Chondrocyte (in vitro differentiated cells): ENCODE measurements at regions not wholly inside any gene's neighbourhood (a gene's known extent, or its start where the extent isn't known, plus 50 kb on each side); places are given as distances from the start of the nearest gene placed in this dataset.
A peak's percentile ranks its signal among the peaks of the same experiment; 100 is the strongest.
"Not testable (repeated sequence)": the region's sequence is repeated elsewhere in the genome, so short reads cannot be mapped to it uniquely, and the experiment has no call there.

Source experiments
- DNase-seq: peaks from one replicate; pipeline ENCODE4 v3.0.0; 2021; ENCODE audit warnings: mixed read lengths, low spot score
- H3K27ac Mint-ChIP-seq: one replicate; pipeline ENCODE4 v1.8.0; 2021; ENCODE audit warnings: mild to moderate bottlenecking, moderate library complexity, mixed read lengths; ENCODE audit not compliant: unreplicated experiment
- H3K27me3 Mint-ChIP-seq: 2 replicates; pipeline ENCODE4 v1.8.0; 2021; ENCODE audit warnings: low read depth, mixed read lengths
- H3K36me3 Mint-ChIP-seq: 2 replicates; pipeline ENCODE4 v1.8.0; 2021; ENCODE audit warnings: low read depth, mixed read lengths
- H3K4me1 Mint-ChIP-seq: 2 replicates; pipeline ENCODE4 v1.8.0; 2021; ENCODE audit warnings: low read depth, mild to moderate bottlenecking, mixed read lengths
- H3K4me3 Mint-ChIP-seq: one replicate; pipeline ENCODE4 v1.8.0; 2021; ENCODE audit warnings: mild to moderate bottlenecking, moderate library complexity, mixed read lengths; ENCODE audit not compliant: unreplicated experiment
- H3K9me3 Mint-ChIP-seq: 2 replicates; pipeline ENCODE4 v1.8.0; 2021; ENCODE audit warnings: low read depth, mixed read lengths
- TF ChIP-seq, protein P1 (sequence below): fragments of 200-600 bp; sonication (generic); IDR thresholded peaks from 2 replicates; pipeline ENCODE4 v1.5.0; 2021; ENCODE audit warnings: antibody characterized with exemption, mild to moderate bottlenecking, moderate library complexity

DNA sequence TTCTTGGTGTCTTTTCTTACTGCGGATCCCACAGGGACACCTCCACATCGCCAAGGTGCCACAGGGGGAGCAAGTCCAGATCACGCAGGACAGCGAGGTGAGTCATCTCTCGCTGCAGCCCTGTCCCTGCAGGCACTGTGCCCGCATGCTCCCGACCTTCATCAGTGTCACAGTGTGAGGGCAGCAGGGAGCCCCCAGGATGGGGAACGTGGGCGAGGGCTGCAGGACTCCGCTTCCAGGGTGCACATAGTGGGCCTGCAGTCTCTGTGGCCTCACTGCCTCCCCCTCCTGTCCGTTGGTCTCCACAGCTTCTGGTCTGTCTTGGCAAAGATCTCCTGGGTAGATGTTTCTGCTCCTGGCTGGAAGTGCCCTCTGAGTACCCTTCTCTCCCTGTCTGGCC, 78.0 kb downstream of the NPIPB11 start:
- not testable (repeated sequence) for H3K36me3 Mint-ChIP-seq
- H3K27ac Mint-ChIP-seq, result peak overlapping the region; percentile 65
- TF ChIP-seq, protein P1, sequence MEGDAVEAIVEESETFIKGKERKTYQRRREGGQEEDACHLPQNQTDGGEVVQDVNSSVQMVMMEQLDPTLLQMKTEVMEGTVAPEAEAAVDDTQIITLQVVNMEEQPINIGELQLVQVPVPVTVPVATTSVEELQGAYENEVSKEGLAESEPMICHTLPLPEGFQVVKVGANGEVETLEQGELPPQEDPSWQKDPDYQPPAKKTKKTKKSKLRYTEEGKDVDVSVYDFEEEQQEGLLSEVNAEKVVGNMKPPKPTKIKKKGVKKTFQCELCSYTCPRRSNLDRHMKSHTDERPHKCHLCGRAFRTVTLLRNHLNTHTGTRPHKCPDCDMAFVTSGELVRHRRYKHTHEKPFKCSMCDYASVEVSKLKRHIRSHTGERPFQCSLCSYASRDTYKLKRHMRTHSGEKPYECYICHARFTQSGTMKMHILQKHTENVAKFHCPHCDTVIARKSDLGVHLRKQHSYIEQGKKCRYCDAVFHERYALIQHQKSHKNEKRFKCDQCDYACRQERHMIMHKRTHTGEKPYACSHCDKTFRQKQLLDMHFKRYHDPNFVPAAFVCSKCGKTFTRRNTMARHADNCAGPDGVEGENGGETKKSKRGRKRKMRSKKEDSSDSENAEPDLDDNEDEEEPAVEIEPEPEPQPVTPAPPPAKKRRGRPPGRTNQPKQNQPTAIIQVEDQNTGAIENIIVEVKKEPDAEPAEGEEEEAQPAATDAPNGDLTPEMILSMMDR, result peak; percentile 50

DNA sequence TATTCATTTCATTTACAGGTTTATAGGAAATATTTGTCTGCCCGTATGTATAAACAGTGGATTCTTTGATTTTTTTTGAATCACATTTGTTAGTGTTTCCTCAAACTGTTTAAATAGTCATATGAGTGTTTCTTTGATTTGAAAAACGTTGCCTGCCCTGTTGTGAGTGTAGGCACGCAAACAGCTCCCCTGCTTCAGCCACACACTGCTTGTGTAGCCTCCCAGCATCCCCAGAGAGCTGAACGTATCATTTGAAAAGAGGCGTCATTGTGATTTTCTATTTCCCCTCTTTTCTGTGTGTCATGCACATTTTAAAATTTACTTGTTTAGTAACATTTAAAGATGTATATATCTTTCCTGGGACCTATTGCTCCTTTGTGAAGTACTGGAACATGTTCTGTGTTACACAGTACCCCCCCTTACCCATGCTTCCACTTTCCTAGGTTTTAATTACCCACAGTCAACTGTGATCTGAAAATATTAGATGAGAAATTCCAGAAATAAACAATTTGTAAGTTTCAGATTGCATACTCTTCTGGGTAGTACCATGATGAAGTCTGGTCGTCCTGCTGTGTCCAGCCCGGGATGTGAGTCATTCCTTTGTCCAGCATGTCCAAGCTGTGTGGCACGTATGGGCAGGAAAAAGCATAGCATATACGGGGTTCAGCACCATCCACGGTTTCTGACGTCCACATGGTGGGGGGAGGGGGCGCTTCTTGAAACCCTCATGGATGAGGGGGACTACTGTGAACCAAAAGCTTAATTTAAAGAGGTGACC, 78.7 kb downstream of the NPIPB11 start:
- not testable (repeated sequence) for H3K36me3 Mint-ChIP-seq, H3K4me3 Mint-ChIP-seq, DNase-seq, H3K27me3 Mint-ChIP-seq, H3K9me3 Mint-ChIP-seq
- Mint-ChIP-seq H3K27ac (peak overlapping the region; percentile 85), H3K4me1 (peaks cover 19% of the 10 kb centered on the region)

More for the DNA sequence above, 78.0 kb downstream of the NPIPB11 start:
- Mint-ChIP-seq H3K4me3 (peak overlapping the region; percentile 38), H3K4me1 (peaks cover 19% of the 10 kb centered on the region)
- H3K27me3 Mint-ChIP-seq, DNase-seq, H3K9me3 Mint-ChIP-seq: not testable (repeated sequence)

DNA sequence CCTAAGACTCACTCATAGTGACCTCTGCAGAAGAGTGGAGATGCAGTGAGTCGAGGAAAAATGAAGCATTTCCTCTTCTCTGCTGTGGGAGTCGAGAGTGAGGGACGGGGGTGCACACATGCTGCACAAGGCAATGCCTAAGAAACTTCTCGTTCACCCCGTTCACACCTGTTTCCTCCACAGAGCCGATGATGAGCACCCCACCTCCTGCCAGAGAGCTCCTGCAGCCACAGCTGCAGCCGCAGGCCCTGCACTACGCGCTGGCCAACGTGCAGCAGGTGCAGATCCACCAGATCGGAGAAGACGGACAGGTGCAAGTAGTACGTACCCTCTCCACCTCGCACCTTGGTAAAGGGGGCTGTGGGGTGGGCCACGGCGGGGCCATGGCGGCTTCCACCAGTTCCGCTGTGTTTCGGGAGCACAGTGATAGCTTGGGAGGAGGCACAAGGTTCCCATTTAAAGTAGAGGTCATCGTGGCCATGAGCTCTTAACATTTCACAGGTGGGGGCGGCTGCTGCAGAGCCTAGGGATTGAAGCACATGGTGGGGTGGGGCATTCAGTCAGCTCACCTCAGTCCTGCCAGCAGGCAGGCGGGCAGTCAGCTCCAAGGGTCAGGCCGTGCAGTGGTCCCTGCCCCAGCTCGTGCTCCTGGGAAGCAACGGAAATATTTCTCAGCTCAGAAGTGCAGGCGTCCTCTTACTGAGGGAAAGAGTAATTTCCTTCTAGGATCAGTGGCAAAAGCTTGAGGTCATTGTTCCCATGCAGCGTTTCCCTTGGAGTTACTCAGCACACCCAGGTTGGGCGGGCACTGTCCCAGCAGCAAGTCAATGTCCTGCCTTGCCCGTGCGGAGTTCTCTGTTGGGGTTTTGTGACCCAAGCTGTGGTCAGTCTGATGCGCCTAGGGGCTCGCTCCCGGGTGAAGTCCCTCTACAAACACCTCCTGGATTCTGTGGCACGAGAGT, 80.1 kb downstream of the NPIPB11 start:
- not testable (repeated sequence) for DNase-seq, H3K27ac Mint-ChIP-seq, H3K4me3 Mint-ChIP-seq, H3K27me3 Mint-ChIP-seq, H3K9me3 Mint-ChIP-seq, H3K36me3 Mint-ChIP-seq
- H3K4me1 Mint-ChIP-seq, result peaks cover 25% of the 10 kb centered on the region

DNA sequence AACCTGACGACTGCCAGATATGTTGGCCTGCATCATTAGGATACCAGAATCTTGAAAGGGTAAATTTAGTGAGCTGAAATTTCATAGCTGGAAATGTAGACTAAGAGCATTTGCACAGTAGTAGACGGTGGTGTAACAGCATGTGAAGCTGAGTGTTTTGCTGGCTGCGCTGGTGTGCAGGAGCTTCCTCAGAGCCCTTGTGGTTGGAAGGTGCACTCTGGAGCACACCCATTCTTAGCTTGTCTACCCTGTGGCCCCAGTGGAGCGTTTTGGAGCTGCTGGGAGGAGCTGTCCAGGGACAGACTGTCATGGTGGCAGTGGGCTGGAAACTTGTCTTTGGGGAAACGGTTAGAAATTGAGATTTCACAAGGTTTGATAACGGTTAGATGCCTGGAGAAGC, 82.8 kb downstream of the NPIPB11 start:
- H3K36me3 Mint-ChIP-seq, H3K27me3 Mint-ChIP-seq, H3K9me3 Mint-ChIP-seq, DNase-seq, H3K27ac Mint-ChIP-seq, H3K4me3 Mint-ChIP-seq: not testable (repeated sequence)
- H3K4me1 Mint-ChIP-seq, result peaks cover 29% of the 10 kb centered on the region

DNA sequence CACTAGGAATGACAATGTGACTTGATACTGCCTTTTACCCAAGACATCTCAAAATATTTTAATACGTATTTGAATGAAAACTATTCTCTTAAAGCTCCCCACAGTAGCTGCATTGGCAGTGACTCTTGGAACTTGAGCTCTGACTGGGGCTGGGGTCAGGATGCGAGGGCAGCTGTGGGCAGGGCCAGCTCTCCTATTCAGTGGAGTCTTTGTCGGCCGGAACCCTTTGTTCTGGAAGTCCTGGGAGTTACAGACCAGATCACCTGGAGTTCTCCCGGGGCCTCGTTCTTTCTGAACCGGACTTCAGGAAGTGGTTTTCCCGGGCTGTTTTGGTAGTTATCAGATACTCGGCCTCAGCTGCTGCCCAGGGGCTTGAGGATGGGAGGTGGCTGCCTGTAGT, 84.9 kb downstream of the NPIPB11 start:
- H3K27me3 Mint-ChIP-seq, result peaks cover 3% of the 10 kb centered on the region
- no peak overlapping the region for H3K4me3 Mint-ChIP-seq
- TF ChIP-seq, protein P1, result no peak
- no peaks in the 10 kb centered on the region for H3K9me3 Mint-ChIP-seq
- H3K27ac Mint-ChIP-seq, result no peak overlapping the region
- no peak for DNase-seq
- H3K4me1 Mint-ChIP-seq, result peaks cover 32% of the 10 kb centered on the region
- H3K36me3 Mint-ChIP-seq, result no peaks in the 10 kb centered on the region

DNA sequence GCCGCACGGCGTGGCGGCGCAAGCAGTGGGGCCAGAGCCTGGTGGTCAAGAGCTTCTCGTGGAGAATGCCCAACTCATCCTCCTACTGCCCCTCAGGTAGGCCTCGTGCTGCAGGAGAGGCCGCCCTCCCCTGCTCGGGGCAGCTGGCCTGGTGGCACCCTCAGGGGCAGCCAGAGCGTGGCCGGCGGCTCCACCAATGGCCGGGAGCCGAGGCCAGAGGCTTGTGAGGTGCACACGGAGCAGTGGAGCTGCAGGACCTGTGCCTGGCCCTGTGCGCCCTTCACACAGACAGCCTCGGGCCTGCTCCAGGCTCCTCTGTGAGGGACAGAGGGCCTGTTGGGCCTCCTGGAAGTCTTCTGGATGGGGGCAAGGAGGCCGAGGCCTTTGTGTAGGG, 85.5 kb downstream of the NPIPB11 start:
- Mint-ChIP-seq H3K27me3 (peaks cover 3% of the 10 kb centered on the region), H3K27ac (no peak overlapping the region), H3K4me1 (peaks cover 38% of the 10 kb centered on the region), H3K36me3 (no peaks in the 10 kb centered on the region), H3K9me3 (no peaks in the 10 kb centered on the region), H3K4me3 (no peak overlapping the region)
- TF ChIP-seq, protein P1, result no peak
- no peak for DNase-seq
